Pons (tissue), 1 donor: ENCODE measurements at regions not wholly inside any gene's neighbourhood (a gene's known extent, or its start where the extent isn't known, plus 50 kb on each side); places are given as distances from the start of the nearest gene placed in this dataset.
A peak's percentile ranks its signal among the peaks of the same experiment; 100 is the strongest.
"Not testable (repeated sequence)": the region's sequence is repeated elsewhere in the genome, so short reads cannot be mapped to it uniquely, and the experiment has no call there.

Source experiments
- DNase-seq: peaks from one replicate; pipeline ENCODE4 v3.0.0-alpha.2; 2016; ENCODE audit warnings: low spot score

DNA sequence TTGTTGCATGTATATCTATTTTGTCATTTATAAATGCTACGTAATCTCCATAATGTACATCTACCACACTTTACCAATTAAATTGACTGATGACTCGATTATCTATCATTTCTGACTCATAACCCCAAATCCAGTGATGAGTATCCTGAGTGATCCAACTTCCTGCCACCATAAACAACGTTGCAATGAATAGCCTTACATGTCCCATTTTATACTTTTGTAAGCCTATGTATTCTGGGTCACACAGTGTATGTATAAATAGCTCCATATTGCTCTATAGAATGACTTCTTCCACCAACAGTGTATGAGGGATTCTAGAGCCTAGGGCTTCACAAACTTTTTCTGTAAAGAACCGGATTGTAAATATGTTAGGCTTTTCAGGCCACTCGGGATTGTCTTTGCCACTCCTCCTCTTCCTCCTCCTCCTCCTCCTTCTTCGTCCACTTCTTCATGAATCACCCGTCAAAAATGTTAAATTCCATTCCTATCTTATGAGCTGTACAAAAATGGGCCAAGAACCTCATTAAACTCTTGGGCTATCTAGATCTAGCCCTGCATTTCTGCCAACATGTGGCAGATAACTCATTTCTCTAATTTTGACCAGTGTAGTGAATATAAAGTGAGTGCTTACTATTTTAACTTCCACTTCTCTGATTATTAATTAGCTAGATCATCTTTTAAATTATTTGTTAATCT is 672.2 kb upstream of the AMOT start:
- DNase-seq, result no peak

DNA sequence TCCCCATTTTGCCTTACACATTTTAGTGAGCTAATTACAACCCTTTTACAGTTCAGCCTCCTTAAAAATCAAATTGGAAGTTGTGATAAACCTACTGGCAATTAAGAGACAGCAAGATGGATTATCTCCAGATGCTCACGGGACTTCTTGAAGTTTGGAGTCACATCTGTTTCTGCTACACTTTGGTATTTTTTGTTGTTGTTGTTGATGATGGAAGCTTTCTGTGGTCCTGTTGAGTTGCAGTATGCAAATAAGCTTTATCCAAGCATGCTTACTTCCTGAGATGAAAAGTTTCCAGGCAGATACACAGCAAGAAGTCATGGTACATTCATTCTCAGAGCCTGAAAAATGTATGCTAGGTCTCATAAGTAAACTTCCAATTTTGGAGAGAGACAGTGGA is 670.0 kb upstream of the AMOT start:
- DNase-seq, result no peak

DNA sequence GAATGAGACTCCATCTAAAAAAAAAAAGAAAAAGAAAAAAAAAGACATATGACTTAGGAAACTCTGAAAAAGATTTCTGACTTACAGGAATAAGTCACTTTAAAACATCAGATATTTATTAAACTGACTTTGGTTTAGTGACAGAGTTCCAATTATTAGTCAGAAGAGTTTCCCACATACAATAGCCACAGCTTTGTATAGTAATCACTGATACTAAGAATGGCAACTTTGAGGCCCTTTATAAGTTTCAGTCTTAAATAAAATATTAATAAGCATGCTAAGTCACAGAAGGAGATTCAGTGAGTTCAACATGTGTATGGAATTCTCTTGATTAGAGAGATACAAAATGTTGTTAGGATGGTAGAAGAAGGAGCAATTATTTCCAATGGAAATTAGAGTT is 652.3 kb upstream of the AMOT start:
- DNase-seq, result no peak

DNA sequence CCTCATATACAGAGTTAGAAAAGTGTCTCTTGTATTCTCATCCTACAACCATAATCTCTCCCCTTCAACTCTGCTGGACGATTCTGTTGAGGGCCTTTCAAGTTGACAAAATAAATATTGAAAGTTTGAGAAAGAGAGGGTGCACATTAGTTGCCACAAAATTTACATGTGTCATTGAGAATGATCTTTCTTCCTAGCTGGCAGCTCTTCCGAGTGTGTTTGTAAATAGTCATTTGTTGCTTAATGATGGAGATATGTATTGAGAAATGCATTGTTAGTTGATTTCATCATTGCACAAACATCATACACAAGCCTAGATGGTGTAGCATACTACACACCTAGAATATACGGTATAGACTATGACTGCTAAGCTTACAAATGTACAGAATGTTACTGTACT is 632.8 kb upstream of the AMOT start:
- no peak for DNase-seq

DNA sequence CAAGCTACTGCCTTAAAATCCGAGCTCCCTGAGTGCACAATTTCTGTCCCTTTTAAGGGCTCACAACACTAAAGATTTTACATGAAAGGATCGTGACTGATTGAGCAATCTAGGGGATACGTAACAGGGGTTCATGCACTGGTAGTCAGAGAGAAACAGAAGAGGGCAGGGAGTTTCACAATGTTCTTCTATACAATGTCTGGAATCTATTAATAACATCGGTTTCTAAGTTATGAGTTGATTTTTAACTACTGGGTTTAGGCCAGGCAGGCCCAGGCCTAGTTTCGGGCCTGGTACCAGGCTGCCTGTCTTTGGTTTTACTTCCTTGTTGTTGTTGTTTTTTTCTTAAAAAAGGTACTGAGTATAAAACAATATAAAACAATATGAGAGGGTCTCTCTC is 632.4 kb upstream of the AMOT start:
- not testable (repeated sequence) for DNase-seq

DNA sequence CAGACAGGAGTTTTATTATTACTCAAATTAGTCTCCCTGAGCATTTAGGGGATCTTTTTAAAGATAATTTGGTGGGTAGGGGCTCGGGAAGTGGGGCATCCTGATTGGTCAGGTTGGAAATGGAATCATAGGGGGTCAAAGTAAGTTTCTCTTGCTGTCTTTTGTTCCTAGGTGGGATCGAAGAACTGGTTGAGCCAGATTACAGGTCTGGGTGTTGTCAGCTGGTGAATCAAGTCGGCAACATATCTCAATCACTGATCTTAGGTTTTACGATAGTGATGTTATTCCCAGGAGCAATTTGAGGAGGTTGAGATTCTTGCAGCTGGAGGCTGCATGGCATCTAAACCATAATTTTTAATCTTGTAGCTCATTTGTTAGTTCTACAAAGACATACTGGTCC is 629.5 kb upstream of the AMOT start:
- DNase-seq, result no peak

DNA sequence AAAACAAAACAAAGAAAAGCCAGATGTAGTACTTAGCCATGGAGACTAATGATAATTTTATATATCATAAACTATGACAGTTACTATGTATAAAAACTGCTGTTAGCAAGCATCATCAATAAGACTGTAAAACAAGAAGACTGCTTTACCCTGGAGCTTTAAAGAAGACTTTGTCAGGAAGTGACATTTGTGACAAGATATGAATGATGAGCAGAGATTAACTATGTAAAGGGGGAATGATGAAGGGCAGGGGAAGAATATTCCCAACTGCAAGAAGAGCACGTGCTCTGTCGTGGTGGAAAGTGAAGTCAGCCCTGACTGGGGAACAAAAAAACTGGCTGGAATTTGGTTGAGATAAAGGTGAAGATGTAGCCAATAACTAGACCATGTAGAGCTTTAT is 617.1 kb upstream of the AMOT start:
- DNase-seq, result no peak

DNA sequence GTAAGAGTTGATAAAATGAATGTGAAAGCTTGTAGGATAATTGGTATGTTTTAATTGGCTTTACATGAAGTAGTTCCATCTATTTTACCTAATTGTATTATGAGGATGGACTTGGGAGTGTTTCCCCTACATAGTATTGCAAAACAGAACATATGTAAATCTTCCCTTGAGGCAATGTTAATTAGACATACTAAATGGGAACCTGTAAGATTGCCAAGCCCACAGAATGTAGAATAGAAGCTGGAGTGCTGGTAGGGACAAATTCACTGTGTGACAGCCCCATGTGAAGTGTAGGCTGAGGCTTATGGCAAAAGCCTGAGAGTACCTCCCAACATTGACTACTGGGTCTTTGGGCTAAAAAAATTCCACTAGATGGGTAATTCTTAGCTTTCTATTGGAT is 615.0 kb upstream of the AMOT start:
- no peak for DNase-seq

DNA sequence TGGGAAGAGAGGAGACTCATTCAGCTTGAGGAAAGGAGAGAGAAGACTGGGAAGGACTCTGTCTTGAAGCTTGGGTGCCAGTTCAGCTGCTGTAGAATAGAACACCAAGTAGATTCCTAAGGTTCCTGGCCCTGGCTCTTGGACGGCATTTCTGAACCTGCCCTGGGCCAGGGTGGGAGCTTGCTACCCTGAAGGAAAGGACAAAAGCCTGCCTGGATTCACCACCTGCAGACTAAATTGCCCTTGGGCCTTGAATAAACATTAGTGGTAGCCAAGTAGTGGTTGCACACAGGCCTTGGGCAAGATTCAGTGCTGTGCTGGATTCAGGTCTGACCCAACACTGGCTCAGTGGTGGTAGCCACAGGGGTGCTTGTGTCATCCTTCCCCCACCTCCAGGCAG is 588.4 kb upstream of the AMOT start:
- DNase-seq, result no peak

DNA sequence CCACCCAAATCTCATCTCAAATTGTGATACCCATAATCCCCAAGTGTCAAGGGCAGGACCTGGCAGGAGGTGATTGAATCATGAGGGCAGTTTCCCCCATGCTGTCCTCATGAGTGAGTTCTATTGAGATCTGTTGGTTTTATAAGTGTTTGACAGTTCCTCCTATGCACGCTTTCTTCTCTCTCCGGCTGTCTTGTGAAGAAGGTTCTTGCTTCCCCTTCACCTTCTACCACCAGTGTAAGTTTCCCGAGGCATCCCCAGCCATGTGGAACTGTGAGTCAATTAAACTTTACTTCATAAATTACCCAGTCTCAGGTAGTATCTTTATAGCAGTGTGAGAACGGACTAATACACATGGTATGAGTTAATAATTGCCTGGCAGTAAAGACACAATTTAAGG is 581.7 kb upstream of the AMOT start:
- no peak for DNase-seq

- no peak for DNase-seq
Observed at GRCh38 chrX:113421432-113421831, 580.8 kb upstream of the AMOT start.

GRCh38 chrX:113412106-113412505 is 571.5 kb upstream of the AMOT start:
- no peak for DNase-seq

GRCh38 chrX:113408843-113409242 is 568.2 kb upstream of the AMOT start:
- DNase-seq, result no peak

DNA sequence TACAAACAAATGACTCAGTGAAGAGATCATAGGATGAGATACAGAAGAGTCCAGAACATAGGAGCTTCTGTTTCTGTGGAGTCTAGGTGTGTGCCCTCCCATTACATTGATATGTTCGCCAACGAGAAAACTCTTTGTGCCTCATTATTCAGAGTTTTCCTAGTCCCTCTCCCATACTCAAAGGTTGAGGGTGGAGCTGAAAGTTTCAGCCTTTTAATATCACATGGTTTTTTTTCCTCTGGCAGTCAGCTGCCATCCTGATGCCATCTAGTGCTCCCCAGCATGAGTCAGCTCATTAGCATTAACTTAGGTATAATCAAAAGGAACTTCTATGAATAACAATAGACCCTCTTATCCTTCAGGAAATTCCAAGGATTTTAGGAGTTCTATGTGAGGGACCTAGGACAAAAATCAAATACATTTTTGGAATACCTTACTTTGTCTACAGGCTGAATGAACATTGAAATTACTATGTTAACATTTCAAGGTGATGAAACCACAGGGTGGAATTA is 559.6 kb upstream of the AMOT start:
- DNase-seq, result no peak

GRCh38 chrX:113399506-113400192 is 559.0 kb upstream of the AMOT start:
- no peak for DNase-seq

DNA sequence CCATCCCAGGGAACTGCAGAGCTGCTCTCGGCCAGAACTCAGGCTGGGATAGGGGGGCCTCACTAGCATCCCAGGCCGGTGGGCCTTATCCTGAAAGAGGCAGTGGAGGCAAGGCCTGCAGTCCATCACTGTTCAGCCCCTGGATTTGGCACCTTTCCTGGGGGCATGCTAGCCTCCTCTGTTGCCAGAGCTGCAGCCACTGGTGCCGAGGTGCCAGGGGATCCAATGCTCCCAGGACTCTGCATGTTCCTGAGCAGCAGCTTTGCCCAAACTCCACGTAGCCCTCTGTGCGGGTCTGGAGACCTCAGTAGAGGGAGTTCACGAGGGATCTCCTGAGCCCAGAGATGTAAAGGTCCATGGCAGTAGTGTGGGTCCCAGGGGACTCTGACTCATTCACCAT is 551.7 kb upstream of the AMOT start:
- no peak for DNase-seq

DNA sequence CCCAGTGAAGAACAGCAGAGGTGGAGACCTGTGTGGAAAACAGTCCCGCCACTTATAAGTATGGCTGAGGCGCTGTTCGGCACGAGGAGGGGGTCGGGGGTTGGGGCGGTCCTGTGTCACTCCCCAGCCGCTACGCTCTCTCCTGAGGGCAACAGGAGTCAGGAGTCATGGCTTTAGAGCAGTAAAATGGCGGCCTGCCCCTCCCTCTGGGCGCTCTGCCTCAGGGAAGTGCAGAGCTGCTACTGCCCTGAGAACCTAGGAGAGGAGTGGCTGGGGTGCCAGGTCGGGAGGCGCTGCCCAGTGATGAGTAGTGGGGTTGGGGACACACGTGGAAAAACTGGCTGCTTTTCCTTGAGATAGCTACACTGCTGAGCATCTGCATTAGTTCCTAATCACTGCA is 551.2 kb upstream of the AMOT start:
- DNase-seq, result no peak

GRCh38 chrX:113390531-113390930 is 549.9 kb upstream of the AMOT start:
- no peak for DNase-seq

GRCh38 chrX:113389846-113390245 is 549.2 kb upstream of the AMOT start:
- DNase-seq, result no peak

GRCh38 chrX:113384628-113385027 is 544.0 kb upstream of the AMOT start:
- DNase-seq, result peak; percentile 10

DNA sequence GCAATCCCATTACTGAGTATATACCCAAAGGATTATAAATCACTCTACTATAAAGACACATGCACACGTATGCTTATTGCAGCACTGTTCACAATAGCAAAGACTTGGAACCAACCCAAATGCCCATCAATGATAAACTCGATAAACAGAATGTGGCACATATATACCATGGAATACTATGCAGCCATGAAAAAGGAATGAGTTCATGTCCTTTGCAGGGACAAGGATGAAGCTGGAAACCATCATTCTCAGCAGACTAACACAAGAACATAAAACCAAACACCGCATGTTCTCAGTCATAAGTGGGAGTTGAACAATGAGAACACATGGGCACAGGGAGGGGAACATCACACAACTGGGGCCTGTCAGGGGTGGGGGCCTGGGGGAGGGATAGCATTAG is 532.8 kb upstream of the AMOT start:
- DNase-seq, result not testable (repeated sequence)

DNA sequence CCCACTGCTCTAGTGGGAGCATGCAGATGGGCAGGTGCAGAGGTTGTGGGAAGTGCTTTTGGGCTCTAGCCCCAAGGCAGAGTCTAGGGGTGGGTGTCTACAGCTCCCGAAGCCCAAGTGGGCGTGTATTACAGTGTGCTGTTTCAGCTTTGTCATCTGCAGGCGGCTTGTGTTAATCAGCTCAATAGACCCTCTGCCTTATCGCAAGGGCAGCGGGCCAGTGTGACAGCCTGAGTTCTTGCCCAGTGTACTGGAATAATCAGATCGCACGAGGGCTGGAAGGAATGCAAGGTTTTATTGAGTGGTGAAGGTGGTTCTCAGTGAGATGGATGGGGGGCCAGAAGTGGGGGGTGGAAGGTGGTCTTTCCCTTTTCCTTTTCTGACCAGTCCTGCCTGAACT is 529.4 kb upstream of the AMOT start:
- DNase-seq, result no peak

DNA sequence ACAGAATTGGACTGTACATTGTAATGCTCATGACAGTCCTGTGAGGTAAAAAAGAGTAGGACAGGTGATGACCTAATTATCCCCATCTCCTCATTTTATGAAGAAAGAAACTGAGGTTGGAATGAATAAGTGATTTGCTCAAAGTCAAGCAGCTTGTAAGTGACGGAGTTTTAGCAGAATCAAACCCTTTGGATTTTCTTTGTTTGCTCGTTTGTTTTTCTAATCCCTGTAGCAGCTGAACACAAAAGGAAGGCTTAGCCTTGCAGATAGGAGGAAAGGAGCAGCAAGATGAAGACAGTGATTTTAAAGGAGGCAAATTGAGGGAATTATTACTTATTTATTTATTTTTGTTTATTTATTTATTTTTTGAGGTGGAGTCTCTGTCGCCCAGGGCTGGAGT is 528.4 kb upstream of the AMOT start:
- no peak for DNase-seq

- no peak for DNase-seq
Observed at GRCh38 chrX:113353134-113353533, 512.5 kb upstream of the AMOT start.
